ENCODE measurements at regions not wholly inside any gene's neighbourhood (a gene's known extent, or its start where the extent isn't known, plus 50 kb on each side); places are given as distances from the start of the nearest gene placed in this dataset.

- ChIA-PET POLR2A (no interaction called here), CTCF (no interaction called here)
- Histone ChIP-seq H3K4me1 (ENCODE audit: control insufficient read depth in 2 of 2, insufficient read depth in 2 of 2, low read length in 2 of 2) (peaks cover 0 to 9% of the 10 kb centered on the region in 2 donors), H3K27ac (ENCODE audit: low read length in 2 of 2) (no peak overlapping the region), H3K27me3 (replicated peaks in 1 of 4; ENCODE audit: control extremely low read depth in 1 of 4, control insufficient read depth in 3 of 4, insufficient read depth in 4 of 4, low read length in 3 of 4) (no peaks in the 10 kb centered on the region), H3K4me3 (ENCODE audit: control extremely low read depth in 1 of 5, extremely low read depth in 1 of 5, insufficient read depth in 1 of 5, low read depth in 2 of 5, low read length in 4 of 5) (no peak overlapping the region), H2AFZ (ENCODE audit: insufficient read depth, low read depth, low read length, poor library complexity, severe bottlenecking) (no peak overlapping the region), H3K4me2 (replicated peaks; ENCODE audit: low read depth, low read length, poor library complexity, severe bottlenecking) (no peak overlapping the region), H3K9me3 (ENCODE audit: control extremely low read depth in 1 of 3, control insufficient read depth in 2 of 3, insufficient read depth in 1 of 3, low read length in 2 of 3) (no peaks in the 10 kb centered on the region), H3K36me3 (replicated peaks in 1 of 2; ENCODE audit: control extremely low read depth in 1 of 2, control insufficient read depth in 1 of 2, extremely low read depth in 1 of 2, insufficient read depth in 2 of 2, low read length in 1 of 2) (no peaks in the 10 kb centered on the region), H3K79me2 (ENCODE audit: control insufficient read depth, insufficient read depth, low read length) (no peaks in the 10 kb centered on the region), H4K20me1 (ENCODE audit: control insufficient read depth, insufficient read depth, low read length, poor library complexity, severe bottlenecking) (no peaks in the 10 kb centered on the region), H3K9ac (ENCODE audit: low read length) (no peak overlapping the region)
- DNase-seq (no peak), ATAC-seq (ENCODE audit: low read depth) (no peak)
- H3K4me1 Mint-ChIP-seq: peaks cover 3% of the 10 kb centered on the region
- intact Hi-C loops (cut with micrococcal nuclease): no loop called here
- H3K27me3 Mint-ChIP-seq: no peaks in the 10 kb centered on the region
- no CpG with 5 or more reads among the region's 1 CpG for WGBS (ENCODE audit: insufficient coverage)
- TF ChIP-seq CTCF (IDR thresholded peaks at IDR 0.05) (no peak), EZH2 (IDR thresholded peaks at IDR 0.05; ENCODE audit: borderline replicate concordance, insufficient read depth, low read depth, low read length, poor library complexity, severe bottlenecking) (no peak)
- H3K27ac Mint-ChIP-seq: no peak overlapping the region
- H3K4me3 Mint-ChIP-seq: no peak overlapping the region
- H3K9me3 Mint-ChIP-seq (ENCODE audit: insufficient read depth): no peaks in the 10 kb centered on the region
These were observed 375.4 kb downstream of the LTN1 start for GRCh38 chr21:28617300-28617699.

- POLR2A ChIA-PET: no interaction called here
- H3K27ac Mint-ChIP-seq: no peak overlapping the region
These were observed 377.4 kb downstream of the LTN1 start for GRCh38 chr21:28615276-28615675.

More at GRCh38 chr21:28615276-28615675, 377.4 kb downstream of the LTN1 start:
- Histone ChIP-seq H4K20me1 (ENCODE audit: control insufficient read depth, insufficient read depth, low read length, poor library complexity, severe bottlenecking) (no peaks in the 10 kb centered on the region), H3K4me1 (ENCODE audit: control insufficient read depth in 2 of 2, insufficient read depth in 2 of 2, low read length in 2 of 2) (peaks cover 0 to 9% of the 10 kb centered on the region in 2 donors), H2AFZ (ENCODE audit: insufficient read depth, low read depth, low read length, poor library complexity, severe bottlenecking) (no peak overlapping the region), H3K4me3 (ENCODE audit: control extremely low read depth in 1 of 5, extremely low read depth in 1 of 5, insufficient read depth in 1 of 5, low read depth in 2 of 5, low read length in 4 of 5) (no peak overlapping the region), H3K9ac (ENCODE audit: low read length) (no peak overlapping the region), H3K4me2 (replicated peaks; ENCODE audit: low read depth, low read length, poor library complexity, severe bottlenecking) (no peak overlapping the region), H3K79me2 (ENCODE audit: control insufficient read depth, insufficient read depth, low read length) (no peaks in the 10 kb centered on the region), H3K27me3 (replicated peaks in 1 of 4; ENCODE audit: control extremely low read depth in 1 of 4, control insufficient read depth in 3 of 4, insufficient read depth in 4 of 4, low read length in 3 of 4) (no peaks in the 10 kb centered on the region), H3K9me3 (ENCODE audit: control extremely low read depth in 1 of 3, control insufficient read depth in 2 of 3, insufficient read depth in 1 of 3, low read length in 2 of 3) (no peaks in the 10 kb centered on the region), H3K36me3 (replicated peaks in 1 of 2; ENCODE audit: control extremely low read depth in 1 of 2, control insufficient read depth in 1 of 2, extremely low read depth in 1 of 2, insufficient read depth in 2 of 2, low read length in 1 of 2) (no peaks in the 10 kb centered on the region), H3K27ac (ENCODE audit: low read length in 2 of 2) (no peak overlapping the region)
- H3K4me3 Mint-ChIP-seq: no peak overlapping the region
- WGBS (ENCODE audit: insufficient coverage): 100% methylated on average over 1 of the region's 3 CpGs
- ATAC-seq (ENCODE audit: low read depth) (no peak), DNase-seq (no peak)
- intact Hi-C loops (cut with micrococcal nuclease): no loop called here
- peaks cover 3% of the 10 kb centered on the region for H3K4me1 Mint-ChIP-seq
- CTCF ChIA-PET: no interaction called here
- no peak for TF ChIP-seq EZH2 (IDR thresholded peaks at IDR 0.05; ENCODE audit: borderline replicate concordance, insufficient read depth, low read depth, low read length, poor library complexity, severe bottlenecking)
- no peak for TF ChIP-seq CTCF (IDR thresholded peaks at IDR 0.05)
- no peaks in the 10 kb centered on the region for H3K27me3 Mint-ChIP-seq
- H3K9me3 Mint-ChIP-seq (ENCODE audit: insufficient read depth): no peaks in the 10 kb centered on the region
